Germinal center (tissue), 1 donor: ENCODE measurements at regions not wholly inside any gene's neighbourhood (a gene's known extent, or its start where the extent isn't known, plus 50 kb on each side); places are given as distances from the start of the nearest gene placed in this dataset.
"Not testable (repeated sequence)": the region's sequence is repeated elsewhere in the genome, so short reads cannot be mapped to it uniquely, and the experiment has no call there.

Source experiments
- DNase-seq: peaks from one replicate; pipeline ENCODE4 v3.0.0; 2012; ENCODE audit warnings: mixed read lengths, low spot score

- no peak for DNase-seq
Observed at GRCh38 chr5:50898966-50899365, 232.5 kb downstream of the PARP8 start.

- DNase-seq = no peak
Observed at GRCh38 chr5:50900952-50901510, 234.6 kb downstream of the PARP8 start.

GRCh38 chr5:50903651-50904050, 237.2 kb downstream of the PARP8 start:
- DNase-seq = no peak

GRCh38 chr5:50905996-50906570, 239.6 kb downstream of the PARP8 start:
- DNase-seq = no peak

GRCh38 chr5:50920160-50920559, 253.7 kb downstream of the PARP8 start:
- not testable (repeated sequence) for DNase-seq

- DNase-seq = no peak
Observed at GRCh38 chr5:50921366-50922133, 255.1 kb downstream of the PARP8 start.

GRCh38 chr5:50922134-50922941, 255.9 kb downstream of the PARP8 start:
- DNase-seq = peak; percentile 48

GRCh38 chr5:50922942-50923767, 256.7 kb downstream of the PARP8 start:
- no peak for DNase-seq

- no peak for DNase-seq
Observed at GRCh38 chr5:50923768-50924494, 257.5 kb downstream of the PARP8 start.

- no peak for DNase-seq
Observed at GRCh38 chr5:50927953-50928352, 261.5 kb downstream of the PARP8 start.

GRCh38 chr5:50929174-50929573, 262.7 kb downstream of the PARP8 start:
- no peak for DNase-seq

- no peak for DNase-seq
Observed at GRCh38 chr5:50934343-50934742, 267.9 kb downstream of the PARP8 start.

- DNase-seq = no peak
Observed at GRCh38 chr5:50945139-50945538, 278.7 kb downstream of the PARP8 start.

- DNase-seq = no peak
Observed at GRCh38 chr5:50947906-50948683, 281.7 kb downstream of the PARP8 start.

GRCh38 chr5:50953290-50953689, 286.9 kb downstream of the PARP8 start:
- DNase-seq = no peak

GRCh38 chr5:50958852-50959457, 292.5 kb downstream of the PARP8 start:
- peak; percentile 16 for DNase-seq

GRCh38 chr5:50962934-50963872, 296.8 kb downstream of the PARP8 start:
- DNase-seq = peak; percentile 79

- no peak for DNase-seq
Observed at GRCh38 chr5:50963971-50964745, 297.7 kb downstream of the PARP8 start.
